ENCODE measurements at regions not wholly inside any gene's neighbourhood (a gene's known extent, or its start where the extent isn't known, plus 50 kb on each side); places are given as distances from the start of the nearest gene placed in this dataset.

- Histone ChIP-seq H2BK120ac (ENCODE audit: low read depth, low read length, poor library complexity, severe bottlenecking) (no peak overlapping the region), H2AFZ (ENCODE audit: low read length) (no peak overlapping the region), H2BK20ac (ENCODE audit: low read depth, low read length, poor library complexity, severe bottlenecking) (no peak overlapping the region), H4K20me1 (ENCODE audit: control insufficient read depth, insufficient read depth, insufficient read length) (no peaks in the 10 kb centered on the region), H3K4me1 (ENCODE audit: insufficient read depth, low read length) (no peaks in the 10 kb centered on the region), H2BK15ac (ENCODE audit: low read depth, low read length) (no peak overlapping the region), H3K79me1 (ENCODE audit: insufficient read depth, low read depth, low read length, poor library complexity, severe bottlenecking) (no peaks in the 10 kb centered on the region), H3K23ac (ENCODE audit: insufficient read length, low read depth, low read length) (no peak overlapping the region), H3K56ac (ENCODE audit: insufficient read length, low read depth, low read length) (no peak overlapping the region), H2BK5ac (ENCODE audit: insufficient read length, low read length) (no peak overlapping the region), H4K8ac (replicated peaks; ENCODE audit: insufficient read length, low read depth, low read length) (no peak overlapping the region), H3K4ac (ENCODE audit: low read depth, low read length) (no peak overlapping the region), H3K9ac (ENCODE audit: extremely low read depth, insufficient read length, low read length) (no peak overlapping the region), H3K18ac (ENCODE audit: insufficient read length, low read depth, low read length) (no peak overlapping the region), H3T11ph (ENCODE audit: low read length) (no peak overlapping the region), H2AK5ac (ENCODE audit: insufficient read length, low read length) (no peak overlapping the region), H3K79me2 (ENCODE audit: insufficient read depth, low read length) (no peaks in the 10 kb centered on the region), H3K9me3 (ENCODE audit: control insufficient read depth, low read depth, low read length) (no peaks in the 10 kb centered on the region), H3K14ac (ENCODE audit: insufficient read depth, low read length) (no peak overlapping the region), H3K4me2 (ENCODE audit: insufficient read depth, insufficient read length, low read length) (no peak overlapping the region), H3K27ac (ENCODE audit: insufficient read length, low read depth, low read length) (no peak overlapping the region), H2BK12ac (ENCODE audit: insufficient read length, low read depth, low read length) (no peak overlapping the region), H4K91ac (ENCODE audit: insufficient read length, low read depth, low read length) (no peak overlapping the region), H3K27me3 (ENCODE audit: insufficient read depth, low read length) (no peaks in the 10 kb centered on the region), H4K5ac (ENCODE audit: insufficient read length, low read depth, low read length) (no peak overlapping the region), H3K23me2 (ENCODE audit: insufficient read length, low read depth, low read length, poor library complexity, severe bottlenecking) (no peaks in the 10 kb centered on the region)
- no peak overlapping the region for H3K4me3 Mint-ChIP-seq
- no peaks in the 10 kb centered on the region; the same call in 1 of the 2 replicates for H3K27me3 Mint-ChIP-seq (ENCODE audit: low read depth)
- DNase-seq = no peak
- no peak overlapping the region for H3K27ac Mint-ChIP-seq
- H3K9me3 Mint-ChIP-seq = peaks cover 0 to 2% of the 10 kb centered on the region in 2 experiments; a peak in 2 of 5 replicates
- WGBS (ENCODE audit: extremely low coverage, insufficient read length, low lambda C conversion rate) = no CpG with 5 or more reads among the region's 53 CpGs
- H3K36me3 Mint-ChIP-seq (ENCODE audit: insufficient read depth in 1 of 3, low read depth in 3 of 3) = peaks cover 21 to 52% (median 40%) of the 10 kb centered on the region in 3 experiments
- no peaks in the 10 kb centered on the region; a peak in 1 of 4 replicates for H3K4me1 Mint-ChIP-seq
- TF ChIP-seq CTCF (conservative IDR thresholded peaks at IDR 0.05) = no peak
These were observed 117.7 kb downstream of the PTPRS start for GRCh38 chr19:5222821-5223321.
